Heart left ventricle (tissue), 16 donors: ENCODE measurements at regions not wholly inside any gene's neighbourhood (a gene's known extent, or its start where the extent isn't known, plus 50 kb on each side); places are given as distances from the start of the nearest gene placed in this dataset.
"Not testable (repeated sequence)": the region's sequence is repeated elsewhere in the genome, so short reads cannot be mapped to it uniquely, and the experiment has no call there.

Experiments
- ATAC-seq, 4 donors: fragments of 200-7000 bp; cut with Tn5 transposase; one replicate each; pipeline ENCODE4 v1.9.1; 2020 to 2022; ENCODE audit warnings: moderate library complexity in 4 of 4, mild to moderate bottlenecking in 3 of 4, moderate number of reproducible peaks in 1 of 4
- DNase-seq, 5 donors: peaks; one replicate each; pipeline ENCODE4 v3.0.0-alpha.2; 2020
- H3K27ac ChIP-seq, 12 donors: fragments of 200-600 bp; sonication (generic) in 4 of 12; one replicate each; pipeline versions ENCODE4 v1.5.0 to v1.8.0; 2016 to 2022; ENCODE audit warnings: mild to moderate bottlenecking in 2 of 12
- H3K27me3 ChIP-seq, 9 donors: fragments of 200-600 bp; sonication (generic) in 2 of 9; one replicate each; pipeline versions ENCODE4 v1.5.1 to v1.8.0; 2016 to 2022; ENCODE audit warnings: mild to moderate bottlenecking in 3 of 9
- H3K36me3 ChIP-seq, 9 donors: fragments of 200-600 bp; sonication (generic) in 2 of 9; one replicate each; pipeline versions ENCODE4 v1.5.0 to v1.8.0; 2018 to 2022; ENCODE audit warnings: mild to moderate bottlenecking in 2 of 9
- H3K4me1 ChIP-seq, 12 donors: fragments of 200-600 bp; sonication (generic) in 4 of 12; one replicate each; pipeline versions ENCODE4 v1.5.0 to v1.8.0; 2016 to 2022; ENCODE audit warnings: mild to moderate bottlenecking in 3 of 12
- H3K4me3 ChIP-seq, 12 donors: fragments of 200-600 bp; sonication (generic) in 4 of 12; one replicate each; pipeline versions ENCODE4 v1.5.0 to v1.8.0; 2017 to 2022; ENCODE audit warnings: mild to moderate bottlenecking in 9 of 12, moderate library complexity in 4 of 12
- H3K9me3 ChIP-seq, 12 donors: fragments of 200-600 bp; sonication (generic) in 4 of 12; one replicate each; pipeline versions ENCODE4 v1.5.0 to v1.8.0; 2016 to 2022; ENCODE audit warnings: mild to moderate bottlenecking in 1 of 12
- POLR2A ChIP-seq, 2 donors: fragments of 450-650 bp; IDR thresholded peaks; one replicate each; pipeline ENCODE4 v1.6.1; 2017; ENCODE audit warnings: antibody characterized with exemption in 2 of 2, mild to moderate bottlenecking in 2 of 2, moderate library complexity in 2 of 2
- WGBS, 4 donors: extraction: QIAGEN DNeasy Blood & Tissue Kit in 2 of 4; methylation state at CpG; one replicate each; pipeline versions ENCODE4 v1.1.5 to v1.1.7; 2013 to 2018; 5-methylcytosine and 5-hydroxymethylcytosine counted together
- intact Hi-C, 10 donors: fragments of 100-400 bp; cut with DNase I; formaldehyde crosslinking; loops; one replicate each; pipeline versions ENCODE4 v1.11.1 to v1.14.2; 2022
- TF ChIP-seq, protein P1 (sequence below), 12 donors: fragments of 200-600 bp; sonication (generic) in 4 of 12; IDR thresholded peaks; one replicate each; pipeline versions ENCODE4 v1.5.0 to v1.8.0; 2018 to 2022; ENCODE audit warnings: antibody characterized with exemption in 12 of 12, mild to moderate bottlenecking in 5 of 12
- donor health status: ischemic (EF 13 %, LVEDD 7.1; RV severe dilation, severe dysfunction).
- donor health status: healthy with polysubstance abuse.
- donor health status: DM: no; HTN: yes; CAD: no.
- donor health status: DM: no; HTN: no; CAD: no.
- donor health status: ischemic (EF 25% LVEDD 6.9; RV normal size, moderate dysfunction).
- donor health status: ischemic (EF 25% LVEDD 5.7; RV mildly dilated, moderate dysfunction).
- donor health status: healthy.
- donor health status: DM: yes; HTN: yes; CAD: no.
- donor health status: ischemic (EF 35%, LVEDD 5.7; RV mildly dilated, moderate dysfunction).
- donor health status: nonischemic (EF 11% LVEDD 7.7; RV severe dilation, severe dysfunction).
- donor health status: DM: yes; HTN: yes; CAD: no.
- donor health status: PGD.
- donor health status: ischemic (EF 29% LVEDD 5.4; RV normal size, mild dysfunction).
- donor health status: nonischemic (EF 23%, LVEDD 6.1; RV moderate dilation, normal function).

- intact Hi-C loops: no loop called here
- no peak for ATAC-seq
- no peak for DNase-seq
- Histone ChIP-seq H3K27ac (no peak overlapping the region), H3K27me3 (no peaks in the 10 kb centered on the region), H3K36me3 (no peaks in the 10 kb centered on the region), H3K4me3 (no peak overlapping the region), H3K4me1 (no peaks in the 10 kb centered on the region), H3K9me3 (no peaks in the 10 kb centered on the region)
- 87 to 93% (median 92%) methylated on average over 7 of the region's 7 CpGs for WGBS, 4 donors
- no peak for TF ChIP-seq POLR2A (IDR thresholded peaks at IDR 0.05)
- TF ChIP-seq, protein P1, sequence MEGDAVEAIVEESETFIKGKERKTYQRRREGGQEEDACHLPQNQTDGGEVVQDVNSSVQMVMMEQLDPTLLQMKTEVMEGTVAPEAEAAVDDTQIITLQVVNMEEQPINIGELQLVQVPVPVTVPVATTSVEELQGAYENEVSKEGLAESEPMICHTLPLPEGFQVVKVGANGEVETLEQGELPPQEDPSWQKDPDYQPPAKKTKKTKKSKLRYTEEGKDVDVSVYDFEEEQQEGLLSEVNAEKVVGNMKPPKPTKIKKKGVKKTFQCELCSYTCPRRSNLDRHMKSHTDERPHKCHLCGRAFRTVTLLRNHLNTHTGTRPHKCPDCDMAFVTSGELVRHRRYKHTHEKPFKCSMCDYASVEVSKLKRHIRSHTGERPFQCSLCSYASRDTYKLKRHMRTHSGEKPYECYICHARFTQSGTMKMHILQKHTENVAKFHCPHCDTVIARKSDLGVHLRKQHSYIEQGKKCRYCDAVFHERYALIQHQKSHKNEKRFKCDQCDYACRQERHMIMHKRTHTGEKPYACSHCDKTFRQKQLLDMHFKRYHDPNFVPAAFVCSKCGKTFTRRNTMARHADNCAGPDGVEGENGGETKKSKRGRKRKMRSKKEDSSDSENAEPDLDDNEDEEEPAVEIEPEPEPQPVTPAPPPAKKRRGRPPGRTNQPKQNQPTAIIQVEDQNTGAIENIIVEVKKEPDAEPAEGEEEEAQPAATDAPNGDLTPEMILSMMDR (IDR thresholded peaks at IDR 0.05): no peak
Observed at GRCh38 chr1:229922249-229922648, 144.8 kb upstream of the GALNT2 start.

- 74 to 78% (median 77%) methylated on average over 10 of the region's 10 CpGs for whole genome bisulfite sequencing, 4 donors
- ATAC-seq (no peak), DNase-seq (no peak)
- intact Hi-C loops: no loop called here
- Histone ChIP-seq H3K36me3 (no peaks in the 10 kb centered on the region), H3K27me3 (peaks cover 0 to 5% (median 0%) of the 10 kb centered on the region in 9 donors), H3K27ac (no peak overlapping the region), H3K4me3 (no peak overlapping the region), H3K4me1 (no peaks in the 10 kb centered on the region), H3K9me3 (no peaks in the 10 kb centered on the region)
- no peak for TF ChIP-seq POLR2A (IDR thresholded peaks at IDR 0.05)
- TF ChIP-seq, protein P1 (IDR thresholded peaks at IDR 0.05): no peak
Observed at GRCh38 chr1:229924639-229925038, 142.4 kb upstream of the GALNT2 start.

- 88 to 95% (median 90%) methylated on average over 7 of the region's 7 CpGs for WGBS, 4 donors
Observed at GRCh38 chr1:229928767-229929166, 138.3 kb upstream of the GALNT2 start.

DNA sequence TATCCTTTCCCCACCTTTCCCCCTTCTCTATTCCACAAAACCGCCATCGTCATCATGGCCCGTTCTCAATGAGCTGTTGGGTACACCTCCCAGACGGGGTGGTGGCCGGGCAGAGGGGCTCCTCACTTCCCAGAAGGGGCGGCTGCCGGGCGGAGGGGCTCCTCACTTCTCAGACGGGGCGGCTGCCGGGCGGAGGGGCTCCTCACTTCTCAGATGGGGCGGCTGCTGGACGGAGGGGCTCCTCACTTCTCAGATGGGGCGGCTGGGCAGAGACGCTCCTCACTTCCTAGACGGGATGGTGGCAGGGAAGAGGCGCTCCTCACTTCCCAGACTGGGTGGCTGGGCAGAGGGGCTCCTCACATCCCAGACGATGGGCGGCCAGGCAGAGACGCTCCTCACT is 135.3 kb upstream of the GALNT2 start:
- H3K4me3 ChIP-seq, H3K36me3 ChIP-seq, H3K27ac ChIP-seq, H3K27me3 ChIP-seq, H3K9me3 ChIP-seq, ATAC-seq, DNase-seq, intact Hi-C loops, H3K4me1 ChIP-seq: not testable (repeated sequence)
- 93 to 96% (median 95%) methylated on average over 16 to 21 of the region's 21 CpGs for WGBS, 4 donors

More at GRCh38 chr1:229928767-229929166, 138.3 kb upstream of the GALNT2 start:
- H3K4me3 ChIP-seq: no peak overlapping the region
- H3K9me3 ChIP-seq: peaks cover 0 to 4% (median 0%) of the 10 kb centered on the region in 12 donors
- no peak for TF ChIP-seq POLR2A (IDR thresholded peaks at IDR 0.05)
- H3K27me3 ChIP-seq: peaks cover 0 to 6% (median 0%) of the 10 kb centered on the region in 9 donors
- DNase-seq: no peak
- H3K4me1 ChIP-seq: no peaks in the 10 kb centered on the region
- ATAC-seq: no peak
- intact Hi-C loops: no loop called here
- no peaks in the 10 kb centered on the region for H3K36me3 ChIP-seq
- H3K27ac ChIP-seq: no peak overlapping the region

DNA sequence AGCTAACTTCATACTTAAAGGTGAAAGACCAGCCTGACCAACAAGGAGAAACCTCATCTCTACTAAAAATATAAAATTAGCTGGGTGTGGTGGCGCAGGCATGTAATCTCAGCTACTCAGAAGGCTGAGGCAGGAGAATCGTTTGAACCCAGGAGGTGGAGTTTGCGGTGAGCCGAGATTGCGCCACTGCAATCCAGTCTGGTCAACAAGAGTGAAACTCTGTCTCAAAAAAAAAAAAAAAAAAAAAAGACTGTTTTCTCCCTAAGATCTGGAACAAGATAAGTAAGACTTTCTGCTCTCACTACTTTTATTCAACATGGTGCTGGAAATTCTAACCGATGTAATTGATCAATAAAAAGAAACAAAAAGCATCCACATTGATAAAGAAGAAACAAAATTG is 131.9 kb upstream of the GALNT2 start:
- ATAC-seq, H3K36me3 ChIP-seq, H3K9me3 ChIP-seq, H3K27me3 ChIP-seq, H3K4me1 ChIP-seq, H3K4me3 ChIP-seq, H3K27ac ChIP-seq, intact Hi-C loops, DNase-seq: not testable (repeated sequence)
- whole genome bisulfite sequencing, 4 donors: 85 to 89% (median 88%) methylated on average over 6 of the region's 6 CpGs

GRCh38 chr1:229938551-229938950 is 128.5 kb upstream of the GALNT2 start:
- intact Hi-C loops: no loop called here
- H3K4me3 ChIP-seq: no peak overlapping the region
- 51 to 85% (median 66%) methylated on average over 4 of the region's 4 CpGs for WGBS, 4 donors
- H3K4me1 ChIP-seq: no peaks in the 10 kb centered on the region
- DNase-seq: no peak
- no peak for ATAC-seq
- no peaks in the 10 kb centered on the region for H3K9me3 ChIP-seq
- no peak for TF ChIP-seq POLR2A (IDR thresholded peaks at IDR 0.05)
- TF ChIP-seq, protein P1 (IDR thresholded peaks at IDR 0.05): no peak
- no peak overlapping the region for H3K27ac ChIP-seq
- H3K27me3 ChIP-seq: no peaks in the 10 kb centered on the region
- no peaks in the 10 kb centered on the region for H3K36me3 ChIP-seq
